ENCODE measurements at regions not wholly inside any gene's neighbourhood (a gene's known extent, or its start where the extent isn't known, plus 50 kb on each side); places are given as distances from the start of the nearest gene placed in this dataset.

- H3K9me3 ChIP-seq (ENCODE audit: low read length) = no peaks in the 10 kb centered on the region
- H3K4me1 ChIP-seq (ENCODE audit: insufficient read depth, low read length, poor library complexity, severe bottlenecking) = no peaks in the 10 kb centered on the region
- H2AFZ ChIP-seq (ENCODE audit: low read length) = no peak overlapping the region
- intact Hi-C loops (cut with micrococcal nuclease; ENCODE audit: unreplicated experiment) = no loop called here
- ChIA-PET POLR2A (no interaction called here), CTCF (ENCODE audit: unreplicated experiment) (no interaction called here)
- H3K27ac ChIP-seq (ENCODE audit: low read depth, low read length, poor library complexity, severe bottlenecking) = no peak overlapping the region
- no peak overlapping the region for H3K4me2 ChIP-seq (ENCODE audit: low read length)
- H3K36me3 ChIP-seq (ENCODE audit: insufficient read depth, low read length) = no peaks in the 10 kb centered on the region
- no peaks in the 10 kb centered on the region for H3K79me2 ChIP-seq (ENCODE audit: insufficient read depth, low read depth, low read length)
- BruUV-seq (replicated peaks) = no TSS peak
- H4K20me1 ChIP-seq (ENCODE audit: insufficient read depth, low read length) = no peaks in the 10 kb centered on the region
- H3K4me3 ChIP-seq (ENCODE audit: low read depth, low read length, poor library complexity, severe bottlenecking) = no peak overlapping the region
- H3K9me2 ChIP-seq (ENCODE audit: insufficient read depth, low read length) = no peaks in the 10 kb centered on the region
- TF ChIP-seq EZH2phosphoT487 (IDR thresholded peaks at IDR 0.05; ENCODE audit: borderline replicate concordance, low read depth, low read length) (no peak), CTCF (conservative IDR thresholded peaks at IDR 0.05; ENCODE audit: low read length) (no peak)
- DNase-seq (ENCODE audit: low spot score) = no peak
Observed at GRCh38 chr1:177429234-177429633, 258.5 kb downstream of the BRINP2 start.

DNA sequence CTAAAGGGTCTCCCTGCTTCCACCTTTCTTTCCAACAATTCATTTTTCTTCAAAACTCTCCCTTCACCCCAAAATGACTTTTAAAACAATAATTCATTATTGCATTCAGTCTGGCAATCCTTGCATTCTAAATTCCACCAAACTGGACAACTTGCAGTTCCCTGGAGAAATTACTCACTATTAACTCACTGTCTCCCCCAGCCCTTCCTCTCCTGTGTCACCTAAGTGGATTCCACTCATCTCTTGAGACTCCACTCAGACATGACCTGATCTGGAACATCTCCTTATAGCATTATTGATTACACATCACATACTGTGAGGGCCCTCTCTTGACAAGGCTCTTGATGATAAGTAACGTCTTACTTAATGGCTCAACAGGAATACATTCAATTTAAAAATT, 257.1 kb downstream of the BRINP2 start:
- BruUV-seq (replicated peaks) = no TSS peak
- intact Hi-C loops (cut with micrococcal nuclease; ENCODE audit: unreplicated experiment) = no loop called here
- TF ChIP-seq EZH2phosphoT487 (IDR thresholded peaks at IDR 0.05; ENCODE audit: borderline replicate concordance, low read depth, low read length) (no peak), CTCF (conservative IDR thresholded peaks at IDR 0.05; ENCODE audit: low read length) (no peak)
- Histone ChIP-seq H3K4me2 (ENCODE audit: low read length) (no peak overlapping the region), H3K9me2 (ENCODE audit: insufficient read depth, low read length) (no peaks in the 10 kb centered on the region), H4K20me1 (ENCODE audit: insufficient read depth, low read length) (no peaks in the 10 kb centered on the region), H3K79me2 (ENCODE audit: insufficient read depth, low read depth, low read length) (no peaks in the 10 kb centered on the region), H3K27ac (ENCODE audit: low read depth, low read length, poor library complexity, severe bottlenecking) (no peak overlapping the region), H3K4me3 (ENCODE audit: low read depth, low read length, poor library complexity, severe bottlenecking) (no peak overlapping the region), H2AFZ (ENCODE audit: low read length) (no peak overlapping the region), H3K4me1 (ENCODE audit: insufficient read depth, low read length, poor library complexity, severe bottlenecking) (no peaks in the 10 kb centered on the region), H3K9me3 (ENCODE audit: low read length) (no peaks in the 10 kb centered on the region), H3K36me3 (ENCODE audit: insufficient read depth, low read length) (no peaks in the 10 kb centered on the region)
- no peak for DNase-seq (ENCODE audit: low spot score)
- ChIA-PET CTCF (ENCODE audit: unreplicated experiment) (no interaction called here), POLR2A (no interaction called here)

DNA sequence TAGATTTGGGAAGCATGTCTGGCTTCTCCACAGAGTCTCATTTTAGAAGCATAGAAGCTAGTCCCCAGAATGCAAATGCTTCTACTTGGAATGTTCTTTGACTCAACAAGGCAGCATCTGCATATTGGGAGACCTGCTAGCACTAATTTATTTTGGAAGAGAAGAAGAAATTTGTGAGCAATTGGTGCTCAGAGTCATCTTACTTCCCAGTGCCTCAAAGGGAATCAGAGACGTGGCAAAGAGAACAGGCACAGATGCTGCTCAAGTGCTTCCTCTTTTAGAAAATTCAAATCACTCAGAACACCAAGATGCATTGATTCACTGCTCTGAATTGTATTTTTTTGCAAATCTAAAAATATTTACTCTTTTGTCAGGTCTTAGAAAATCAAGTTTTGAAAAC, 255.7 kb downstream of the BRINP2 start:
- BruUV-seq (replicated peaks) = no TSS peak
- ChIA-PET POLR2A (no interaction called here), CTCF (ENCODE audit: unreplicated experiment) (no interaction called here)
- no peak overlapping the region for H3K27ac ChIP-seq (ENCODE audit: low read depth, low read length, poor library complexity, severe bottlenecking)
- H3K9me2 ChIP-seq (ENCODE audit: insufficient read depth, low read length) = no peaks in the 10 kb centered on the region
- no peaks in the 10 kb centered on the region for H3K4me1 ChIP-seq (ENCODE audit: insufficient read depth, low read length, poor library complexity, severe bottlenecking)
- H2AFZ ChIP-seq (ENCODE audit: low read length) = no peak overlapping the region
- no peak overlapping the region for H3K4me2 ChIP-seq (ENCODE audit: low read length)
- intact Hi-C loops (cut with micrococcal nuclease; ENCODE audit: unreplicated experiment) = no loop called here
- DNase-seq (ENCODE audit: low spot score) = no peak
- H3K79me2 ChIP-seq (ENCODE audit: insufficient read depth, low read depth, low read length) = no peaks in the 10 kb centered on the region
- no peak overlapping the region for H3K4me3 ChIP-seq (ENCODE audit: low read depth, low read length, poor library complexity, severe bottlenecking)
- H3K9me3 ChIP-seq (ENCODE audit: low read length) = no peaks in the 10 kb centered on the region
- no peaks in the 10 kb centered on the region for H4K20me1 ChIP-seq (ENCODE audit: insufficient read depth, low read length)
- no peaks in the 10 kb centered on the region for H3K36me3 ChIP-seq (ENCODE audit: insufficient read depth, low read length)
- TF ChIP-seq CTCF (conservative IDR thresholded peaks at IDR 0.05; ENCODE audit: low read length) (no peak), EZH2phosphoT487 (IDR thresholded peaks at IDR 0.05; ENCODE audit: borderline replicate concordance, low read depth, low read length) (no peak)

All from OCI-LY7 (cell line).